GM18498 (cell line): ENCODE measurements at regions not wholly inside any gene's neighbourhood (a gene's known extent, or its start where the extent isn't known, plus 50 kb on each side); places are given as distances from the start of the nearest gene placed in this dataset.
"Not testable (repeated sequence)": the region's sequence is repeated elsewhere in the genome, so short reads cannot be mapped to it uniquely, and the experiment has no call there.

Experiments
- ATAC-seq: cut with Tn5 transposase; IDR thresholded peaks from one replicate; pipeline ENCODE4 v1.9.1; 2021; ENCODE audit warnings: mild to moderate bottlenecking, moderate library complexity; ENCODE audit not compliant: unreplicated experiment

- ATAC-seq = no peak
These were observed 78.2 kb downstream of the MSL3 start for GRCh38 chrX:11836284-11836683.

GRCh38 chrX:11837437-11837836 is 79.4 kb downstream of the MSL3 start:
- ATAC-seq = no peak

GRCh38 chrX:11864171-11864570 is 106.1 kb downstream of the MSL3 start:
- no peak for ATAC-seq

- no peak for ATAC-seq
These were observed 109.7 kb downstream of the MSL3 start for GRCh38 chrX:11867610-11868345.

- no peak for ATAC-seq
These were observed 112.8 kb downstream of the MSL3 start for GRCh38 chrX:11870789-11871188.

- no peak for ATAC-seq
These were observed 123.6 kb downstream of the MSL3 start for GRCh38 chrX:11881485-11882170.

- ATAC-seq = no peak
These were observed 128.7 kb downstream of the MSL3 start for GRCh38 chrX:11886745-11887144.

GRCh38 chrX:11887175-11887574 is 129.1 kb downstream of the MSL3 start:
- no peak for ATAC-seq

- ATAC-seq = no peak
These were observed 130.4 kb downstream of the MSL3 start for GRCh38 chrX:11888421-11888820.

GRCh38 chrX:11889791-11890190 is 131.8 kb downstream of the MSL3 start:
- no peak for ATAC-seq

- no peak for ATAC-seq
These were observed 132.9 kb downstream of the MSL3 start for GRCh38 chrX:11890836-11891514.

GRCh38 chrX:11893933-11894710 is 136.1 kb downstream of the MSL3 start:
- ATAC-seq = no peak

- no peak for ATAC-seq
These were observed 141.1 kb downstream of the MSL3 start for GRCh38 chrX:11899091-11899490.

GRCh38 chrX:11905933-11906332 is 147.9 kb downstream of the MSL3 start:
- ATAC-seq = not testable (repeated sequence)

GRCh38 chrX:11908371-11908770 is 150.3 kb downstream of the MSL3 start:
- ATAC-seq = peak; percentile 75

- ATAC-seq = no peak
These were observed 155.0 kb downstream of the MSL3 start for GRCh38 chrX:11913001-11913400.

GRCh38 chrX:11929476-11929875 is 171.4 kb downstream of the MSL3 start:
- ATAC-seq = no peak

- no peak for ATAC-seq
These were observed 174.4 kb downstream of the MSL3 start for GRCh38 chrX:11932423-11932822.

- no peak for ATAC-seq
These were observed 176.1 kb downstream of the MSL3 start for GRCh38 chrX:11934089-11934488.

GRCh38 chrX:11941571-11941970 is 183.5 kb downstream of the MSL3 start:
- no peak for ATAC-seq

- ATAC-seq = no peak
These were observed 186.5 kb downstream of the MSL3 start for GRCh38 chrX:11944501-11944900.
